Heart left ventricle (tissue), 13 donors: ENCODE measurements at regions not wholly inside any gene's neighbourhood (a gene's known extent, or its start where the extent isn't known, plus 50 kb on each side); places are given as distances from the start of the nearest gene placed in this dataset.

Experiments
- POLR2A ChIP-seq, 2 donors: fragments of 450-650 bp; IDR thresholded peaks; one replicate each; pipeline ENCODE4 v1.6.1; 2017; ENCODE audit warnings: antibody characterized with exemption in 2 of 2, mild to moderate bottlenecking in 2 of 2, moderate library complexity in 2 of 2
- TF ChIP-seq, protein P1 (sequence below), 12 donors: fragments of 200-600 bp; sonication (generic) in 4 of 12; IDR thresholded peaks; one replicate each; pipeline versions ENCODE4 v1.5.0 to v1.8.0; 2018 to 2022; ENCODE audit warnings: antibody characterized with exemption in 12 of 12, mild to moderate bottlenecking in 5 of 12
- donor health status: ischemic (EF 13 %, LVEDD 7.1; RV severe dilation, severe dysfunction).
- donor health status: DM: no; HTN: yes; CAD: no.
- donor health status: DM: no; HTN: no; CAD: no.
- donor health status: ischemic (EF 25% LVEDD 6.9; RV normal size, moderate dysfunction).
- donor health status: ischemic (EF 25% LVEDD 5.7; RV mildly dilated, moderate dysfunction).
- donor health status: ischemic (EF 35%, LVEDD 5.7; RV mildly dilated, moderate dysfunction).
- donor health status: nonischemic (EF 11% LVEDD 7.7; RV severe dilation, severe dysfunction).
- donor health status: DM: yes; HTN: yes; CAD: no.
- donor health status: PGD.
- donor health status: ischemic (EF 29% LVEDD 5.4; RV normal size, mild dysfunction).
- donor health status: nonischemic (EF 23%, LVEDD 6.1; RV moderate dilation, normal function).

DNA sequence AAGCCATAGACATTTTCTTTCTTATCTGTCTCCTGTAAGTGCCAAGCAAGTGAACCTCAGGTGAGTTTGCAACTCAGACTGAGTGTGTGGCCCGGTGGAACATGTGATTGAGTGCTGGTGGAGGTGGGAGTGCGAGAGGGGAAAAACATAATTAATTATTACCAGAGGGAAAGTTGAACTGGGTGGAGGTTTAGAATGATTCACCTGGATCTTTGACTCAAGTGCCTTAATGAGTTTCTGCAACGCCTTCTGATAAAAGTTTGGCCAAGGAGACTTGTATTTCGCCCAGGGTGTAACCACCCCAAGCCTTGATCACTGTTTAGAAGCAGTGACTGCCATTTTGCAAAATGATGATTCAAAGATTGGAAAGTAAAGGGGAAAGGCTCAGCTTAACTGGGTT is 513.9 kb downstream of the GATA3 start:
- TF ChIP-seq POLR2A (IDR thresholded peaks at IDR 0.05), result no peak
- TF ChIP-seq, protein P1, sequence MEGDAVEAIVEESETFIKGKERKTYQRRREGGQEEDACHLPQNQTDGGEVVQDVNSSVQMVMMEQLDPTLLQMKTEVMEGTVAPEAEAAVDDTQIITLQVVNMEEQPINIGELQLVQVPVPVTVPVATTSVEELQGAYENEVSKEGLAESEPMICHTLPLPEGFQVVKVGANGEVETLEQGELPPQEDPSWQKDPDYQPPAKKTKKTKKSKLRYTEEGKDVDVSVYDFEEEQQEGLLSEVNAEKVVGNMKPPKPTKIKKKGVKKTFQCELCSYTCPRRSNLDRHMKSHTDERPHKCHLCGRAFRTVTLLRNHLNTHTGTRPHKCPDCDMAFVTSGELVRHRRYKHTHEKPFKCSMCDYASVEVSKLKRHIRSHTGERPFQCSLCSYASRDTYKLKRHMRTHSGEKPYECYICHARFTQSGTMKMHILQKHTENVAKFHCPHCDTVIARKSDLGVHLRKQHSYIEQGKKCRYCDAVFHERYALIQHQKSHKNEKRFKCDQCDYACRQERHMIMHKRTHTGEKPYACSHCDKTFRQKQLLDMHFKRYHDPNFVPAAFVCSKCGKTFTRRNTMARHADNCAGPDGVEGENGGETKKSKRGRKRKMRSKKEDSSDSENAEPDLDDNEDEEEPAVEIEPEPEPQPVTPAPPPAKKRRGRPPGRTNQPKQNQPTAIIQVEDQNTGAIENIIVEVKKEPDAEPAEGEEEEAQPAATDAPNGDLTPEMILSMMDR (IDR thresholded peaks at IDR 0.05), result no peak
